Nucleus accumbens (tissue), 56 donors: ENCODE measurements at regions not wholly inside any gene's neighbourhood (a gene's known extent, or its start where the extent isn't known, plus 50 kb on each side); places are given as distances from the start of the nearest gene placed in this dataset.

Experiments used
- DNase-seq, 56 donors: peaks; one replicate each; lab custom pipeline; 2025; lab: John Stamatoyannopoulos, UW

- peak in 22 of 56 donors; percentile 1 to 52 (median 11) for DNase-seq
Measured at GRCh38 chr2:199136681-199137080, 321.1 kb downstream of the SATB2 start.

DNA sequence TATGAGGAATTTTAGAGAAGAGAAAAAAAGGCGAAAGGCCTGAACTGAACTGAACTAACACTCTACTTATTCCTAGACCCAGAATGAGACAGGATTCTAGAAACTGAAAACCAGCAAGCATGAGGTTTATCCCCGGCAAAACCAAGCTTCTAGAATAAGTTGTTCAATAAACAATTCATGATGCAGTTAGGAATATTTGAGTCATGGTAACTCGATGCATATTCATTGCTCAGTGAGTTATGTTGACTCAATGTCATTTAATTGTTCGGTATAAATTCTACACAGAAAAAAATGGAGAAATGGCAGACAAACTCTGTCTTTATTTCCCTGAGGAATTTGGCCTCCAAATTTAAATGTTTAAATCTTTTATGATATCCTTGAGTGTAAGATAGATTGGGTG lies 321.5 kb downstream of the SATB2 start:
- no peak for DNase-seq

DNA sequence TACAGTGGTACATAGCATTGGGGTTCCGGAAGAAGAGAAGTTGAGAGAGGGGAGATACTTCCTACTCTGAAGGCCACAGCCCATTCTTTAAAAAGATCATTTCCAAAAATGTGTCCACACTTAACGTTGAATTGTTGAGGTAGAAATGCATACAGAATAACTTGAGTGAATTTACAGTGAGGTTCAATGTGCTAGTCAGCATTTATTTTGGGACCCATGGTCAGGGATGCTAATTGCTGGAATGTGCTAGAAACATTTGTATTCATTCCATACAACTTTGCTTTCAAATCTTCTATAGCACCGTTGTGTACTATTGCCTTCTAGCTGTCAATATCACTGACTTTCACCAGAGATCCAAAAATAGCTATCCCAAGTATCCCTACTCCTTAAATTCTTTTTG lies 325.9 kb downstream of the SATB2 start:
- no peak for DNase-seq

DNA sequence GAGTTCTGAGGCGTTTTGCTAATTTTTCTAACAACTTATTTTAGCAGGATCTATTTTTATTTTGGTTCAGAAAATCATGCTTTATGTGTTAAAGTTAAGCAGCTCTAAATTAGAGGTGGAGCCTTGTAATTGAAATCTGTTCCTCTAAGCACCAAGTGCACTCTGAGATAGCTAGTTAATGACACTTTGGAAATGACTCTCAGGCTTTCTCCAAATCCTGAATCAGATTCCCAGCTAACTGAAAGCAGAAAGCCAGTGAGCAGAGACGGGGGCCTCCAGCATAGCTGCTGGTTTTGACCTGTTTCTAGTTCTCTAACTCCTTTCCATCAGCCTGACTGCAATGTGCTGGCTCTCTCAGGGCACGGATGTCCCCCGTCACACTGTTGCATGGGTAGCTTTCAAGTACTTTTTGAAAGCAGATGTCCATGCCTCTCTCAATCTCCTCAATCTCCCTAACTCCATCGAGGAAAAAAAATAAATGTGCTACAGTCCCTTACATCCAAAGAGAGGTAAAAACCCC lies 326.5 kb downstream of the SATB2 start:
- DNase-seq: no peak

DNA sequence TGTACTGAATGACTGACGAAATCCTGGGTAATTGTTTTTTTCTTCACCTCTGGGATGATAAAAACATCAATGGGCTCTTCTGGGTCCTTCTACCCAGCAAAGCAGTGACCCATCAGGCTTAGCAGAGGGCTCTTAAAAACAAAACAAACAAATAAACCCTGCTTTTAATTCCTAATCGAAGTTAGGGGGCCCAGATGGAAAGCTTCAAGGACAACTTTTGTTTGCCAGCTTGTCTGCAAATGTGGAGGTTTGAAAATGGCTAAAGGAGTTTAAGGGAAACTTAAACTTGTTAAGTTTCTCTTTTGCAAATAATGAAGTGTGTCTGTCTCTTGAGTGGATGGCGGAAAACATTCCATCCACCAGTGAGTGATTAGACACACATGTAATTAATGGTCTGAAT lies 327.2 kb downstream of the SATB2 start:
- DNase-seq: no peak

- DNase-seq: no peak
Measured at GRCh38 chr2:199128476-199129229, 329.1 kb downstream of the SATB2 start.

- DNase-seq: no peak
Measured at GRCh38 chr2:199119796-199120195, 337.9 kb downstream of the SATB2 start.

DNA sequence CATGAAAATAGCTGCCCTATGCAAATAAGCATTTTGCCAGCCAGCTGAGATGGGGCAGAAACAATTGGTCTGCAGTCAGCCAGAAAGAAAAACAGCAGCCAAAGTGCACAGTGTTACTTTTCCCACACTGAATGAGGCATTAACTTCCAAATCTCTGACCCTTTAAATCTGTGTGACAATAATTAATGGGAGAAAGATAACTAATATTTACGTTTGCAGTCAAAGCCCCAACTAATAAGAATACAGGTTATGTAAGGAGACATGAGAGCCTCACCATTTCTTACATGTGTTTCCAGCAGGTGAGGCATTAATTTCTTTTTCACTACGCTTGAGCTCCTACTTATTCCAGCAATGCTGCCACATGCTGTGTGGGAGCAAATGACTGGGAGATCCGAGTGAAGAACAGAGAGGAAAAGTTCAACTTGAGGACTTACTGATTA lies 339.0 kb downstream of the SATB2 start:
- no peak for DNase-seq

GRCh38 chr2:199115169-199115568 lies 342.6 kb downstream of the SATB2 start:
- no peak for DNase-seq

DNA sequence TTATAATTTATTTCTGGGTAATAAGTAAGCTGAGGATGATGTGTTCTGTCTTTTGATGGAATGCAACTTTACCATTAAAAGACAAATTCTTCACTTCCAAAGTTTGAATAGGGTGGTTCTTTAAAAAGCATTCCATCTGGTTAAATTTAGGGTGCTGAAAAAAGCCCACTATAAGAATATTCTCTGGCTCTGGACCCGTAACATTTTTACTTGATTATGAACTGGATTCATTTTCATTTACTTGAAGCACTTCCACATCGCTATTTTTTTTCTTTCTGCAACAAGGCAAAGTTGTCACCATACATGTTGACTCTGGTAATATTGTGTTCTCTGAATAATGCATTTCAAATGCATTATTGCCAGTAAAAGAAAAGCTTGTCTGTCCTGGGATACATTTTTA lies 344.6 kb downstream of the SATB2 start:
- no peak for DNase-seq

- DNase-seq: no peak
Measured at GRCh38 chr2:199111458-199111857, 346.3 kb downstream of the SATB2 start.

GRCh38 chr2:199108056-199108455 lies 349.7 kb downstream of the SATB2 start:
- no peak for DNase-seq

GRCh38 chr2:199105826-199106225 lies 351.9 kb downstream of the SATB2 start:
- no peak for DNase-seq

- no peak for DNase-seq
Measured at GRCh38 chr2:199101487-199101886, 356.3 kb downstream of the SATB2 start.

- no peak for DNase-seq
Measured at GRCh38 chr2:199100326-199101110, 357.2 kb downstream of the SATB2 start.

GRCh38 chr2:199092419-199092818 lies 365.3 kb downstream of the SATB2 start:
- DNase-seq: no peak

DNA sequence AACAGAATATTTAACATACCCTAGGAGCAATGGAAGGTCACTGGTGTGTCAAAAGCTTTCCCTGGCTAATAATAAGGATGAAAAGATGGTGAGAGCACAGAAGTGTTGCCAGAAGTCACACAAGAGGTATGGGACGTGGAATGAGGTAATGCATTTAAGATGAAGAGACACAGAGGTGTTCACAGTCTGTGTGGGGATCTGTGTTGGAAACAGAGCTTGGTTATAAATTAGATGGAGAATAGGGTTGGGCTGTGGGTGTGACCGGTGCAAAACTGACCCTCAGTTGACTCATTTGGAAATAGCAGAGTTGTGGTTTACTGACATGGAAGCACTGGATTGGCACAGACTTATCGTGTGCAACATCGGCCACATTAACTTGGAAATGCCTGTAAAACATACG lies 372.5 kb downstream of the SATB2 start:
- DNase-seq: no peak

GRCh38 chr2:199070322-199070949 lies 387.3 kb downstream of the SATB2 start:
- no peak for DNase-seq

DNA sequence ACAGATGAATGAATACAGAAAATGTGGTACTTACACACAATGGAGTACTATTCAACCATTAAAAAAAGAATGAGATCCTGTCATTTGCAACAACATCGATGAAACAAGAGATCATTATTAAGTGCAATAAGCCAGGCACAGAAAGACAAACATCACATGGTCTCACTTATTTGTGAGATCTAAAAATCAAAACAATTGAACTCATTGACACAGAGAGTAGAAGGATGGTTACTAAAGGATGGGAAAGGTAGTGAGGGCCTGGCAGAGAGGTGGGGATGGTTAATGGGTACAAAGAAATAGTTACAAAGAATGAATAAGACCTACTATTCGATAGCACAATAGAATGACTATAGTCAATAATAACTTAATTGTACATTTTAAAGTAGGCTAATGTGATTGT lies 393.5 kb downstream of the SATB2 start:
- no peak for DNase-seq

- no peak for DNase-seq
Measured at GRCh38 chr2:199057936-199058335, 399.8 kb downstream of the SATB2 start.

DNA sequence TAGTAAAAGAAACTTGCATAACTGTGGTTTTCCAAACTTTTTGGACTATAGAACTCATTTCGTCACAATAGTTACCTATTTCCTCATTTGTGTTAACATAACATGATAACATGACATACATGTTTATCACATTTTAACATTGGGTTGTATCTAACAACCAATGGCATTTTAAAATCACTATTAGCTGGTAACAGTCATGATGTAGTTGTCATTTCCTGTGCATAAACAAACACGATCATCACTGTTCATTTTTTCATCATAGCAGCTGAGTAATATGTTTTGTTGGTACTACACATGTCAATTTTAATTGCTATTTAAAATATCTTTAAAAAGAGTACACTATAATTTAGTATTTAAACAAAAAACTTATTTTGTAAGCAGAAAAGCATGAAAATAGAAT lies 402.4 kb downstream of the SATB2 start:
- DNase-seq: no peak
